Endodermal cell (in vitro differentiated cells): ENCODE measurements at regions not wholly inside any gene's neighbourhood (a gene's known extent, or its start where the extent isn't known, plus 50 kb on each side); places are given as distances from the start of the nearest gene placed in this dataset.
A peak's percentile ranks its signal among the peaks of the same experiment; 100 is the strongest.

ENCODE experiments used
- DNase-seq: peaks from one replicate; pipeline ENCODE4 v3.0.0-alpha.2; 2017
- H3K27ac ChIP-seq: 2 replicates; pipeline ENCODE4 v1.5.1; 2013; ENCODE audit warnings: mild to moderate bottlenecking, low read depth, low read length, moderate library complexity
- H3K27me3 ChIP-seq: 2 replicates; pipeline ENCODE4 v1.6.1; 2013; ENCODE audit warnings: mild to moderate bottlenecking, low read length, moderate library complexity; ENCODE audit not compliant: insufficient read depth, control insufficient read depth, poor library complexity, severe bottlenecking
- H3K36me3 ChIP-seq: 2 replicates; pipeline ENCODE4 v1.7.0; 2013; ENCODE audit warnings: mild to moderate bottlenecking, low read length, moderate library complexity; ENCODE audit not compliant: control insufficient read depth, insufficient read depth
- H3K4me1 ChIP-seq: one replicate; pipeline ENCODE4 v1.7.0; 2013; ENCODE audit warnings: low read length; ENCODE audit not compliant: control insufficient read depth, insufficient read depth
- H3K4me3 ChIP-seq: 2 replicates; pipeline ENCODE4 v1.5.1; 2013; ENCODE audit warnings: mild to moderate bottlenecking, low read length, moderate library complexity
- H3K9ac ChIP-seq: 2 replicates; pipeline ENCODE4 v1.6.1; 2013; ENCODE audit warnings: mild to moderate bottlenecking, low read length, moderate library complexity; ENCODE audit not compliant: poor library complexity, severe bottlenecking; ENCODE audit errors: extremely low read depth
- H3K9me3 ChIP-seq: 2 replicates; pipeline ENCODE4 v1.6.1; 2013; ENCODE audit warnings: mild to moderate bottlenecking, low read length, moderate library complexity; ENCODE audit not compliant: control insufficient read depth
- H3K27ac Mint-ChIP-seq: 2 replicates; pipeline ENCODE4 v1.8.0; 2020; ENCODE audit warnings: mixed read lengths
- H3K27me3 Mint-ChIP-seq: 2 replicates; pipeline ENCODE4 v1.8.0; 2021; ENCODE audit warnings: mild to moderate bottlenecking, mixed read lengths; ENCODE audit not compliant: insufficient read depth
- H3K36me3 Mint-ChIP-seq: 2 replicates; pipeline ENCODE4 v1.8.0; 2020; ENCODE audit warnings: low read depth, mixed read lengths
- H3K4me1 Mint-ChIP-seq: 2 replicates; pipeline ENCODE4 v1.8.0; 2020; ENCODE audit warnings: mixed read lengths
- H3K4me3 Mint-ChIP-seq: 2 replicates; pipeline ENCODE4 v1.8.0; 2020; ENCODE audit warnings: mild to moderate bottlenecking, moderate library complexity, mixed read lengths
- H3K9me3 Mint-ChIP-seq: 2 replicates; pipeline ENCODE4 v1.8.0; 2020; ENCODE audit warnings: mild to moderate bottlenecking, mixed read lengths
- WGBS, 2 experiments: methylation state at CpG; one replicate each; pipeline versions ENCODE4 v1.1.5 to v1.1.7; 2013; ENCODE audit warnings: missing lambda C conversion rate in 2 of 2, mixed read lengths in 1 of 2; ENCODE audit not compliant: insufficient coverage in 1 of 2, insufficient read length in 1 of 2; 5-methylcytosine and 5-hydroxymethylcytosine counted together
- TF ChIP-seq, protein P1 (sequence below): fragments of 200-600 bp; sonication (generic); conservative IDR thresholded peaks from 2 replicates; pipeline ENCODE4 v1.5.0; 2021; ENCODE audit warnings: antibody characterized with exemption, mild to moderate bottlenecking

DNA sequence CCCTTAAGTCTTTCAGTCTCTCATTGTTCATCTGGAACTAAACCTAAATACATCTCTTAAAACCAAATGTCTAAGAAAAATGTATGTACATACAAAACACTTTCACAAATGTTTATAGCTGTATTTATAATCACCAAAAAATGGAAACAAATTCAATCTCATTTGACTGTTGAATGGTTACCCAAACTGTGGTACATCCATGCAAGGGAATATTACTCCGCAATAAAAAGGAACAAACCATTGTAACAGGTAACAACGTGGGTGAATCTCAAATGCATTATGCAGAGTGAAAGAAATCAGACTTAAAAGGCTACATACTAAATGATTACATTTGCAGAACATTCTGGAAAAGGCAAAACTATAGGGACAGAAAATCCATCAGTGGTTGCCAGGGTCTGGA is 425.2 kb downstream of the COG6 start:
- TF ChIP-seq, protein P1, sequence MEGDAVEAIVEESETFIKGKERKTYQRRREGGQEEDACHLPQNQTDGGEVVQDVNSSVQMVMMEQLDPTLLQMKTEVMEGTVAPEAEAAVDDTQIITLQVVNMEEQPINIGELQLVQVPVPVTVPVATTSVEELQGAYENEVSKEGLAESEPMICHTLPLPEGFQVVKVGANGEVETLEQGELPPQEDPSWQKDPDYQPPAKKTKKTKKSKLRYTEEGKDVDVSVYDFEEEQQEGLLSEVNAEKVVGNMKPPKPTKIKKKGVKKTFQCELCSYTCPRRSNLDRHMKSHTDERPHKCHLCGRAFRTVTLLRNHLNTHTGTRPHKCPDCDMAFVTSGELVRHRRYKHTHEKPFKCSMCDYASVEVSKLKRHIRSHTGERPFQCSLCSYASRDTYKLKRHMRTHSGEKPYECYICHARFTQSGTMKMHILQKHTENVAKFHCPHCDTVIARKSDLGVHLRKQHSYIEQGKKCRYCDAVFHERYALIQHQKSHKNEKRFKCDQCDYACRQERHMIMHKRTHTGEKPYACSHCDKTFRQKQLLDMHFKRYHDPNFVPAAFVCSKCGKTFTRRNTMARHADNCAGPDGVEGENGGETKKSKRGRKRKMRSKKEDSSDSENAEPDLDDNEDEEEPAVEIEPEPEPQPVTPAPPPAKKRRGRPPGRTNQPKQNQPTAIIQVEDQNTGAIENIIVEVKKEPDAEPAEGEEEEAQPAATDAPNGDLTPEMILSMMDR = no peak
- Histone ChIP-seq H3K27ac (no peak overlapping the region), H3K9ac (no peak overlapping the region), H3K4me1 (no peaks in the 10 kb centered on the region), H3K9me3 (peaks cover 7% of the 10 kb centered on the region), H3K4me3 (no peak overlapping the region), H3K27me3 (no peaks in the 10 kb centered on the region), H3K36me3 (no peaks in the 10 kb centered on the region)
- no peak for DNase-seq
- H3K4me1 Mint-ChIP-seq = peaks cover 12% of the 10 kb centered on the region
- no peak overlapping the region for H3K4me3 Mint-ChIP-seq
- no peaks in the 10 kb centered on the region for H3K36me3 Mint-ChIP-seq
- peaks cover 10% of the 10 kb centered on the region for H3K9me3 Mint-ChIP-seq
- 96 to 100% methylated on average over 2 of the region's 2 CpGs for WGBS, 2 experiments
- H3K27ac Mint-ChIP-seq = no peak overlapping the region
- H3K27me3 Mint-ChIP-seq = peaks cover 7% of the 10 kb centered on the region

DNA sequence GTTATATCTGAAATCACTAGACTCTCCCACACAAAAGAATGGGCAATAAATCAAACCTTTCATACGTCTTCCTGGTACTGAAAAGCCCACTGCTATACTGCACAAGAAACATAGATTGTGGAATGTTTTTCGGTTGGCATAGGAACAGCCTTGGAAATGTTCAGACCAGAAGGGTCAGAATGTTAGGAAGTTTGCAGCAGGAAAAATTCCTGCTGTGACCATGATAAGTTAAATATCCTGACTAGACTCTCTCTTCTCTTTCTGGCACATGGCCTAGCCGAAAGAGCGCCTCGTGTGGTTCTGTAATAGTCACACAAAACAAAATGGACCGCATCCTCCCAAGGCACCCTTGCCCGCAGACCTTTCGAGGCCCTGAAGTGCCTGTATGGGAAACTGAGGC is 427.2 kb downstream of the COG6 start:
- DNase-seq = no peak
- H3K36me3 Mint-ChIP-seq = no peaks in the 10 kb centered on the region
- Histone ChIP-seq H3K9me3 (peaks cover 7% of the 10 kb centered on the region), H3K4me3 (no peak overlapping the region), H3K36me3 (no peaks in the 10 kb centered on the region), H3K27me3 (no peaks in the 10 kb centered on the region), H3K27ac (peak overlapping the region; percentile 30), H3K4me1 (no peaks in the 10 kb centered on the region), H3K9ac (no peak overlapping the region)
- H3K4me1 Mint-ChIP-seq = peaks cover 17% of the 10 kb centered on the region
- 93 to 95% methylated on average over 4 to 8 of the region's 8 CpGs for WGBS, 2 experiments
- TF ChIP-seq, protein P1 = no peak
- H3K27ac Mint-ChIP-seq = no peak overlapping the region
- H3K27me3 Mint-ChIP-seq = peaks cover 6% of the 10 kb centered on the region
- no peak overlapping the region for H3K4me3 Mint-ChIP-seq
- H3K9me3 Mint-ChIP-seq = peaks cover 10% of the 10 kb centered on the region

- peaks cover 7% of the 10 kb centered on the region for H3K9me3 ChIP-seq
- Mint-ChIP-seq H3K36me3 (no peaks in the 10 kb centered on the region), H3K9me3 (peaks cover 10% of the 10 kb centered on the region)
Measured at GRCh38 chr13:40083841-40084240, 428.4 kb downstream of the COG6 start.

More at GRCh38 chr13:40083841-40084240, 428.4 kb downstream of the COG6 start:
- Histone ChIP-seq H3K27ac (no peak overlapping the region), H3K36me3 (no peaks in the 10 kb centered on the region), H3K4me1 (no peaks in the 10 kb centered on the region), H3K27me3 (no peaks in the 10 kb centered on the region), H3K4me3 (no peak overlapping the region), H3K9ac (no peak overlapping the region)
- TF ChIP-seq, protein P1 = no peak
- 86 to 89% methylated on average over 2 of the region's 2 CpGs for WGBS, 2 experiments
- peaks cover 23% of the 10 kb centered on the region for H3K4me1 Mint-ChIP-seq
- no peak for DNase-seq
- no peak overlapping the region for H3K27ac Mint-ChIP-seq
- H3K4me3 Mint-ChIP-seq = no peak overlapping the region
- H3K27me3 Mint-ChIP-seq = no peaks in the 10 kb centered on the region
